ENCODE measurements at regions not wholly inside any gene's neighbourhood (a gene's known extent, or its start where the extent isn't known, plus 50 kb on each side); places are given as distances from the start of the nearest gene placed in this dataset.

DNA sequence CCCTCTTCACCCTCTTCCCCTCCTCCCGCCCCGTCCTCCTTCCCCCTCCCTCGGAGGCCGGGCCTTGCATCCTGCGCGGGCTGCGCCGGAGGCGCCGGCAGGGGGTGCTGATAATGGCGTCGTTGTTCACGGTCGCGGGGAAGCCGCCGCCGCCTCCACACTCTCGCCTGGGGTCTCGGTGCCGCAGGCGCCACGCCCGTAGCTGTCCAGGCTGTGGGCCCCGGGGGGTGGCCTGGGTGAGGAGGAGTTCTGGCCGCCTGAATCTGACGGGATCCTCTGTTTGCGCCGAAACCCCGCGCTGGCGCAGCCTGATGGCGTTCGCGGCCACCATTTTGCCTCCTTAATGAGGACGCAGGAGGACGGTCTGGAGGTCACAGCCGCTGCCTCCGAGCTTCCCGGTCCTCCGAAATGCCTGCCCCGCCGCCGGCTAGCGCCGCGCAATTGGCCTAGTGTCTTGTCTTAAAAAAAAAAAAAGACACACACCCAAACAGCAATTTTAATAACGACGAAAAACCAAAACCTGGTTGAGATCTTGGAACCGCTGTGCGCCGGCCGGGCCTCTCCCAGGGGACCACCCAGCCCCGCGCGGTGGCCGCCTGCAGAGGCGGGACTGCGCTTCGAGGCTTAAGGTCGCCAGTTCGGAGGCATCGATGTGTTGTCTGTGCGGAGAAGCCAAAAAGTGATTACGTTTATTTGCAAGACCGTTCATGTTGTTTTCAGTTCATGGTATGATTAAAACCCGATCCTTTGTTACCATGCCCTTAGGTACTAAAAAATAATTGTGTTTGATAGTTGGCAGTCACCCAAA, 106.6 kb upstream of the HNRNPU start:
- DNase-seq (ENCODE audit: low read depth in 2 of 2) = peak; percentile 83 to 86

- peak; percentile 28 to 39 for DNase-seq (ENCODE audit: low read depth in 2 of 2)
Measured at GRCh38 chr1:244970236-244970743, 105.9 kb upstream of the HNRNPU start.

DNA sequence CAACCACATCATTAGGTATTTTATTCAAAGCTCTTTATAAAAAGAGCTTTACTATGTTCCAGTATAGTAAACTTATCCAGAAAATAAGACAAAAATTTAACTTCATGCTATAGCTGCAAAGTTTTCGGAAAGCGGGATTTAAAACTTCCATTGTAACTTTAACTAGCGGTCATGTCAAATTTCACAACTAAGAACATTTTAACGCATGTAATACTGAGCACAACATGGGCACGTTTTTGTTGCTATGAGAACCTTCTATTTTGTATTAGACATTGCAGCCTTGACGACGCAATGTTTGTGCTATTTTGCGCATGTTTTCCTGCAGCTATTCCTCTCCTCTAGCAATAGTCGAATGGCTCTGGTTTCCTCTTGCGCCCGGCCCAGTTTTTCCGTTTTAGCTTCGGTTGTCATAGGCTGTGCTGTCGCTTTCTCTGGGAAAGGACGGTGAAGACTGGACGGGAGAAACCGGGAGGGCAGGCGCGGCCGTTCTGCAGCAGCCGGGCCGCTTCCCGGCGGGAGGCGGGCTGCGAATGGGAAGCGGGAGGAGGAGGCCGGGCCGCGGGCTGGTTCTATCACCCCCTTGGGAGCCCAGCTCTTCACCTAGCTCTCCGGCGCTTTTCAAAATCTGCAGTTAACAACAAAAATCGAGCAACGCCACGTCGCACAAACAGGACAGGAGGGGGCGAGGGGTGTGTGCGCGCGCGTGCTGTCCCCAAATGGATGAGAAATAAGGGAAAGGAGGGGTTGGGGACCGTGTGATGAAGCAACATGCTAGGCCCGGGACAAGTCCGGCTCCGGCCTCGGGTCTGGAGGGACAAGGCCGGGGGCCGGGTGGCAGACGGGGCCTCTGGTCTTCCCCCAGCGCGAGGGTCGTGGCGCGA, 105.3 kb upstream of the HNRNPU start:
- DNase-seq (ENCODE audit: low read depth in 2 of 2) = peak; percentile 15 to 17

DNA sequence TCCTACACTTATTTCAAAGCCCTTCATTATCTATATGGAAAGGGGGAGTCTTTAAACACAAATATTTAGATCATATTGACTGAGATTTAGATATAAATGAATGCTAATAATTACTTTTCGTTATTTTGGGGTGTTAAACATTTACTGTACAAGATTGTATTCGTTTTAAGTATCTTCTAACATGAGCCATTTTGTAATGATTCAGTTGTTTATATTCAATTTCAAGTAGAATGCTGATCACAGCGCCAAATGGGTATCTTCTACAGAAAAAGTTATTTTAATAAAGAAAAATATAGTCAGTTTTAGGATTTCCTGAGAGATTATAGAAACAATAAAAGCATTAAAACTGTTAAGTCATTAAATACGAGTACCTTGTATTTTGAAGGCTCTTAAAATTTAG, 104.5 kb upstream of the HNRNPU start:
- DNase-seq (ENCODE audit: low read depth in 2 of 2) = no peak

DNA sequence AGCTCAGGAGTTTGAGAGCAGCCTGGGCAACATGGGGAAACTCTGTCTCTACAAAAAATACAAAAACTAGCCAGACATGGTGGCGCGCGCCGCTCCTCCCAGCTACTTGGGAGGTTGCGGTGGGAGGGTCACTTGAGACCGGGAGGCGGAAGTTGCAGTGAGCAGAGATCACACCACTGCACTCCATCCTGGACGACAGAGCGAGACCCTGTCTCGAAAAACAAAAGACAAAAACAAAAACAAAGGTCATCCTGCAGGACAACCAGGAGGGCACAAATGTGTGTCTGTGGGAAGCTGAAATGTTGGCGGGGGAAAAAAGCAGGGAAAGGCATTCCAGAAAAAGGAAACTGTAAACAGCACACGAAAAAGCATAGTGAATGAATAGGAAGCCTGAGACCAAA, 104.1 kb upstream of the HNRNPU start:
- no peak for DNase-seq (ENCODE audit: low read depth in 2 of 2)

DNA sequence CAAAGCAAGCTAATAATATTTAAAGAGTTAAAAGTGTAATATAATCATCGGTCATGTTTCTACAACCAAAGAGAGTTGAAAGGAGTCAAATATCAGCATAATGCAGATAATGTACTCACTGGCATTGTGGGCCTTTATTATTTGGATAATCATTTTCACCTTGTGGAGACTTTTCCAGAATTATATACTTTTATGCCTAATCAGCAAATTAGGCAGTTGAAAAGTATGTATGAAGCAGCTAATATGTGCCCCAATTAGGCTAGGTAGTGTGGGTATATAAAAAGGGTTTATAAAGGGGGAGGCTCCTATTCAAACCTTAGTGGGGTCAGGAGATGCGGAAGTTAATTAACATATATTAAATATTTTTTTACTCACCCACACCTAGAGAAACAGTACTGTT, 102.8 kb upstream of the HNRNPU start:
- DNase-seq (ENCODE audit: low read depth in 2 of 2) = no peak

DNA sequence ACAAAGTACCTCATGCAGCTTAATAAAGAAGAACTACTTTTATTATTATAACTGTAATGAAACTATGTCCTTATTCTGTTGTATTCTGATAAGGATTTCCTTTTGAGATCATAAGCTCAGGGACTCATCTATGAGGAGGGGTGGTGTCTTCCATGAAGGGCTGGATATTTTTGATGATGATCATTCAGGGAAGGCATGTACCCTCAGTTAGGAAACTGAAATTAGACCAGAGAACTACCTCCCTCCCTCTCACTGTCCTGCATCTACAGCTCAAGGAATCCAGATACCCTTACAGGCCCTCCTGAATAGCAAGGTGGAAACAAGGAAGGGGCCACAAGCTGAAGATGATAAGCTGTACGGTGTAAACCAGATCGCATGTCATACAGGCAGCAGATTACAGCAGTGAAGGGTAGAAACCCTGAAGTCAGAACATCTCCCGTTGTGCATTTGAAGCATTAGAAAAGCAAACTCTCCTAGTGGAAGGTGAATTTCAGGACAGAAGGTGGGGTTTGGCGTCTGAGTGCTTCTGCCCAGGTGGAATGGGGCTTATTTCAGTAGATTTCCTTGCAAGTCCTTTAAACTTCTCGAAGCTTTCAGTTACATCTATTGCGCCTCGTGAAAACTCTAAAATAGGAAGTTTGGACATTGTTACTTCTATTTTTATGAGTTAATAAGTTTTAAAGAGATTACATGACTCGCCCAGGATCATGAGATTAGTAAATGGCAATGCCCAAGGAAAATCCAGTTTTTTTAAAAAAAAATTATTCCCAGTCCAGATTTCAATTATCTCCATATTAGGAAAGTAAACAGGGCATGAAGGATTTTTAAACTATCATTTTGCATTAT, 101.1 kb upstream of the HNRNPU start:
- no peak for DNase-seq (ENCODE audit: low read depth in 2 of 2)

GRCh38 chr1:244964112-244964971, 100.0 kb upstream of the HNRNPU start:
- peak in 1 of 2 donors; percentile 5 for DNase-seq (ENCODE audit: low read depth in 2 of 2)

- no peak for DNase-seq (ENCODE audit: low read depth in 2 of 2)
Measured at GRCh38 chr1:244963231-244963826, 99.0 kb upstream of the HNRNPU start.

DNA sequence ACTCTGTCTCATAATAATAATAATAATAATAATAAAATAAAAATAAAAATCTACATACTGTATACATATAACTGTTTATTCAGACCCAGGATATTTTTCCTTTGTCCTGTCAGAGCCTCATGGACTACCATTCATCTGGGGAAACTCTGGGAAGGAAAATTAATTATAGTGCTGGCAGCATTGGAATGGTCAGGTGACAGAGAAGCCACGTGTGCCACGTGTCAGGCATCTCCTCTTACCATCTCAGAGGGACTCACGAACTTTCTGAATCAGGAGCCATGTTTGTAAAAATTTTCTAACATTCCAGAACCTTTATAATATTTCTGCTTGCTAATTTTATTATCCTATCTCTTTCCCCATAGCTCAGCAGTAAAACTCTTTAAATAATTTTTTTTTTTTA, 97.8 kb upstream of the HNRNPU start:
- no peak for DNase-seq (ENCODE audit: low read depth in 2 of 2)

- DNase-seq (ENCODE audit: low read depth in 2 of 2) = no peak
Measured at GRCh38 chr1:244960904-244961303, 96.6 kb upstream of the HNRNPU start.

GRCh38 chr1:244958593-244958992, 94.2 kb upstream of the HNRNPU start:
- no peak for DNase-seq (ENCODE audit: low read depth in 2 of 2)

GRCh38 chr1:244957525-244957924, 93.2 kb upstream of the HNRNPU start:
- no peak for DNase-seq (ENCODE audit: low read depth in 2 of 2)

GRCh38 chr1:244957122-244957521, 92.8 kb upstream of the HNRNPU start:
- DNase-seq (ENCODE audit: low read depth in 2 of 2) = no peak

DNA sequence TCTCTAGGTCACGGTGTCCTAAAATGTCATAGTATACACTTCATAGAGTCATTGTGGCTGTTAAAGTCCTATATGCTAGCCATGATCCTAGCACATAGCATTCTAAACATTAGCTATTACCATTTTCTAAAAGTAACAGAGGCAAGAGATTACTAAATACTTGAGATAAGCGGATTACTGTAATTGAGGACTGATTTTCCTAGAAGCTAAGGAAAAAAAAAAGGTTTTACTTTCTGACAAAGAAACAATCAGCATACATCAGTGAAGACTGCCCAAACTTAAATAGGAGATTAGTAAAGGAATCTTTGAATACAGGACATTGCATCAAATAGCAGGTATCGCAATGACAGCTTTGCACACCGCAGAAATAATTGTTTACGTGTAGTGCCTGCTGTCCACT, 91.3 kb upstream of the HNRNPU start:
- no peak for DNase-seq (ENCODE audit: low read depth in 2 of 2)

DNA sequence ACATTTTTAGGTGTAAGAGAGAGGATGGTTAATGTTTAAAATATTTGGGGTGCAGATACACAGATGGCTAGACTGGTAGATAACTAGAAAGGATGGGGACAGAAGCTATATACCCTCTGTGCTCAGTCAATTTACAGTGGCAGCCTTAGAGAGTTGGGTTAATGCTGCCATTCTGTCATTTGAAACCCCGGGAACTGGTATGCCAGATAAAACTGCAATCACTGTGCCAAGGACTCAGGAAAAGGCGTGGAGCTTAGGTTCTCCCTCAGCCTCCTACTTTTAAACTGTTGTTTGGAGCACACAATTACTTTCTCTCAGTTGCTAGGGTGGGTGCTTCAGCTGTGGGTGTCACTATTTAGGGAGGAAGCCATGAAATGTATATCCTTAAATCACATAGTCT, 90.0 kb upstream of the HNRNPU start:
- DNase-seq (ENCODE audit: low read depth in 2 of 2) = no peak

DNA sequence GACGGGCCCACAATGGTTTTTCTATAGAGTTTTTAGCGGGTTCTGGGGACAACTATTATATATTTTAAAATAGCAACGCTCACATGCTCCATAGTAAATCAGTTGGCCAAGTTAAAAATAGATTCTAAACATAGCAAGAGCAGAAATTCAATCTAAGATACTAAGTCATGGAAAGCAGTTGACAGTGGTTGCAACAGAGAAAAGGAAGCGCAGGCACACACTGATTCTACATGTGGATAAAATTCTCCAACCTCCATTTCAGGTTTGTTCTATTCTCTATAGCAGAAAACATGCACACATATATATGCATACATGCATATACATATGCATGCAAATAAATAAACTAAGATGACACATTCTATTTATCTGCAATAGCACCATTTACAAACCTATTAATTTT, 89.6 kb upstream of the HNRNPU start:
- DNase-seq (ENCODE audit: low read depth in 2 of 2) = no peak

DNA sequence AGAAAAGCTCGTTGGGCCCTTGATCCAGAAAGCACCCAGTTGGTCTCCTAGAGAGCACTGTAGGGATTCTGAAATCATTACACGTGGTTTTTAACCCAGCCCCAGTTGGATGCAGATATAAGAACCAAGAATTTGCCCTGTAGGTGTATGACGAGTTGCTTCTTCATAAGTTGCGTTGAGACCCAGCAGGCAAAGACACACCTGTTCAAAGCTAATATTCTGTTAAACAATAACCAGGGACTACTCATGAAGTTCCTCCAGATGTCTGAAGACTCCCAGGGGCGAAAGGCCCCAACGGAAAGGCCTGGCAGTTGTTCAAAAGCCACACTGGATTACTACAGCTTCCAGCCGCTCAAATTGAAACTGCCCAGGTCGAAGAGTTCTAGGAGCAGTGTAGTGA, 88.6 kb upstream of the HNRNPU start:
- no peak for DNase-seq (ENCODE audit: low read depth in 2 of 2)

GRCh38 chr1:244952280-244952933, 88.1 kb upstream of the HNRNPU start:
- DNase-seq (ENCODE audit: low read depth in 2 of 2) = no peak

DNA sequence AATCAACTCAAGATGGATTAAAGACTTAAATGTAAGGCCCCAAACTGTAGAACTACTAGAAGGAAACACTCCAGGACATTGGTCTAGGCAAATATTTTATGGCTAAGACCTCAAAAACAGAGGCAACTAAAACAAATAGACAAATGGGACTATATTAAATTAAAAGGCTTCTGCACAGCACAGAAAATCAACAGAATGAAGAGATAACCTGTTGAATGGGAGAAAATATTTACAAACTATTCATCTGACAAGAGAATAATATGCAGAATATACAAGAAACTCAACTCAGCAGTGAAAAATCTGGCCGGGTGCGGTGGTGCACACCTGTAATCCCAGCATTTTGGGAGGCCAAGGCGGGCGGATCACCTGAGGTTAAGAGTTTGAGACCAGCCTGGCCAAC, 84.1 kb upstream of the HNRNPU start:
- no peak for DNase-seq (ENCODE audit: low read depth in 2 of 2)
